Embryonic facial prominence (tissue), 1 donor: ENCODE measurements at regions not wholly inside any gene's neighbourhood (a gene's known extent, or its start where the extent isn't known, plus 50 kb on each side); places are given as distances from the start of the nearest gene placed in this dataset.
"Not testable (repeated sequence)": the region's sequence is repeated elsewhere in the genome, so short reads cannot be mapped to it uniquely, and the experiment has no call there.

ENCODE experiments used
- DNase-seq: peaks from one replicate; pipeline ENCODE4 v3.0.0-alpha.2; 2016; ENCODE audit errors: extremely low spot score

GRCh38 chr17:70278844-70279462 lies 109.6 kb downstream of the KCNJ2 start:
- no peak for DNase-seq

- DNase-seq = no peak
Observed at GRCh38 chr17:70286391-70286790, 117.1 kb downstream of the KCNJ2 start.

DNA sequence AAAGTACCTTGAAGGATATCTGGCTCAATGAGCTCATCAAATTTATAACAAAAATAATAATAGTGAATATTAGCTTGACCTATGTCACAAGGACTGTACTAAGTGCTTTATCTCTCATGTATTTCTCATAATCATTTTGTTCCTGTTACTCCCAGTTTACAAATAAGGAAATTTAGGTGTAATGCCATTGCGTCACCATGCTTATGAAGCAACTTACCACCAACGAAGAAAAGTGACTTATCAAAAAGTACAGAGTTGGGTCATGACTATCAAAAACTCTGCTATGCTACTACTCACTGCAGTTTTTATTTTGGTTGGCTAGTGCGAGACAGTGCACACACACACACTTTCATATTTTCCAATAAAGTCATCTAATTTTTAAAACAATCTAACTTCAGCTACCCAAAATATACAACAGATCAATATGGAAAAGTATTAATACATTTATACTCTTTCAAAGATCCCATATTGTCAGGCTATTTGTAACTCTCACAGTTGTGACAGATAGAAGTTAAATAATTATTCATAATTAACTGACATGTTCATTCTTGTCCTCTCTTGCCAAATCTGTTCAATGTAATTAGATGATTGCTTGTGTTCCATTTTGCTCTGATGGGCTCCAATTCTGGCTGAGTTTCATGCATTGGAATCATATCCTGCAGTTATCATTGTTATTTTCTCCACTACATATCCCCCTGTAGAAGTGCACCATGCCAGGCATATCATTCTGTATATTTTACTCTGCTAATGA lies 119.4 kb downstream of the KCNJ2 start:
- DNase-seq = no peak

DNA sequence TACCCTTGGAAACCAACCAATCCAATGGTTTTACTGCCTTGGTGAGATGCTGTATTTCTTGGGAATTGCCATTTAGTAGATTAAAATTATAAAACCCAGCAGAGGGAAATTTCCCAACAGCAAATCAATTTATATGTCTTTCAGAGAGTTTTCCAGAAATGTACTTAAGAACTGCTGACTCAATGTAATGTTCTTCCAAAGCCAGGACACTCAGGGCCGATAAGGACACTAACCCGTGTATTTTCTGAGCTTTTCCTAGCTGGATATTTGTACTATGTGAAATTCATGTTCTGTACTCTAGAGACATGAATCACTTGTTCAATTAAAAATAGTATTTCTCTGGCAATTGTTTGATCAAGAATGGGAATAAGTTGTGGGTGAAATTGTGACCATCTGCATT lies 121.4 kb downstream of the KCNJ2 start:
- no peak for DNase-seq

DNA sequence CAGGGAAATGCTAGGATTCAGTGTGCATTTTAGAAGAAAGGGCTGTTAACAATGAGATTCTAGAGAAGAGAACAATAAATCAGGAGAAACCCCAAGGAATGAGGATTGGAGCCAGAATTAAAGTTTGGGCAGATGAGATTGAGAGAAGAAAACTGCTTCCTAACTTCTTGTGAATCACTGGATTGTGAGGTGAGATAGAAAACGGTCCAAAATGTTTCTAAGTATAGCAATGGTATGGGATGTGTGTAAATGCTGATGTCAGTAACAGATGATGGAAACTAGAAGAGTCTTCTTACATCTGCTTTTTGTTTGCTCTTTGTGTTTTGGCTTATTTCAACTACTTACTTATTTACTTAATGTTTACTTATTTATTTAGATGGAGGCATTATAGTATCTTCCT lies 123.0 kb downstream of the KCNJ2 start:
- DNase-seq = no peak

- DNase-seq = not testable (repeated sequence)
Observed at GRCh38 chr17:70293564-70294310, 124.4 kb downstream of the KCNJ2 start.

GRCh38 chr17:70295329-70295728 lies 126.0 kb downstream of the KCNJ2 start:
- no peak for DNase-seq

DNA sequence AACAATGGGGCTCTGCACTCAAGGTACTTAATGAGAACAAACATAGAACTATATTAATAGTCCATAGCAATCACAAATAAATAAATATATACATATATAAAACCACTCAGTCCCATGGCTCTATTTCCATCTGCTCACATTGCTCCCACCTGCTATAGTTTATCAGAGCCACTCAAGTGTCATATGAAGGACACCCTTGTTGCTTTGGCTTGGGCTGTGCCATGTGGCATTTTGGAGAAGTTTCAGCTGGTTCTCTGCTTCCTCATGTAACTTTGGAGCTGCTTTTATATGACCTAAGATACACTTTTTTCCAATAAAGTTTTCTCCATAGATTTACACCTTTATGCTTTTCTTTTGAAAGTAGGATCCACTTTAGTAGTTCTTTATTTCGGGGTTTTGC lies 126.4 kb downstream of the KCNJ2 start:
- DNase-seq = no peak

GRCh38 chr17:70296456-70296855 lies 127.1 kb downstream of the KCNJ2 start:
- DNase-seq = no peak

GRCh38 chr17:70297397-70297796 lies 128.1 kb downstream of the KCNJ2 start:
- no peak for DNase-seq

- DNase-seq = no peak
Observed at GRCh38 chr17:70298929-70299531, 129.7 kb downstream of the KCNJ2 start.

GRCh38 chr17:70307430-70308225 lies 138.3 kb downstream of the KCNJ2 start:
- no peak for DNase-seq

DNA sequence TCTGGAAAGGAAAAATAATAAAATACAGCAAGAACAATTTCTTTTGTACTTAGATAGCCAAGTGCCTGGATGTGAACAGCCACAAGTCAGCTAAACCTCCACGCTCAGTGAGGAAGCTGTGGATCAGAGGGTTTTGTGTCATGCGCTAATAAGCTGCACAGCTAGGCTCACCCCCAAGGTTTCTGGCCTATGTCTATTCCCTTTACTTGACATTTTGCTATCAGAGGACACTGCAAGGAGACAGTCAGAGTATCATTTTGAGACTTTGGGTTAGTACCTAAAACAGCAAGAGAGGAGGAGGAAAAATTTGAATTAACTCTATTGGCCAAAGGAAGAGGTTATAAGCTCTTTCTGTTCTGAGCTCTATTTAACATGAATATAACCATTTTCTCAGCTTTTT lies 139.3 kb downstream of the KCNJ2 start:
- DNase-seq = no peak

GRCh38 chr17:70310221-70310672 lies 140.9 kb downstream of the KCNJ2 start:
- DNase-seq = no peak

DNA sequence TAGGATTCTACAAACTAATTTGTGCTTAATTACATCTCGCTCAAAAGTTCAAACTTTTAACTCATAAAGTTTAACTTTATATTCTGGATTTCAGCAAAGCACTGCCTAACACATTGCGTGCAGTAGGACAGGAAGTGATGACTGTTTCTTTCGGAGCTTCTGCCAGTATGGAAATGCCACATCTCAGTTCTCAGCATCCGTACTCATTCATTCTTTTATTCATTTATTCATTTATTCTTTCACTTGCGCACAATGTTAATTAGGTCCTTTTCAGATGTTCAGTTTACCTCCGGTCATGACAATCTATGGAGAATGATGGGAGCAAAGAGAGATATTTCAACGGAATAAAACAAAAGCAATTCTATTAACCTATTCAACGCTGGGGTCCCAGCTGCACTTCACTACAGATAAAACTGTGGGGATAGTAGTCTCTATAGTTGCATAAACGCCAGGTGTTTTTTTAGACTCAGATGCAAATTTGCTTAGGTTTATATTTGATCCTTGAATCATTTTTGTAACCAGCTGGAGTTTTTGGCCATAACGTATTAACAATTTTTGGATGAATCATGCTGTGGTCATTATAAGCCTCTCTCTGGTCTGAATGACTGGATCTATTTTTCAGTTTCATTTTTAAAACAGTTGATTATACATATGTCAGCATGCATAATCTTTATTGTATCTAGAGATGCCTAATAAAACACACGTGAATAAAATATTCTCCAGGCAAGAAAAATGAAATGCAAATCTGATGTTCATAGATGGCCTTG lies 143.9 kb downstream of the KCNJ2 start:
- no peak for DNase-seq

DNA sequence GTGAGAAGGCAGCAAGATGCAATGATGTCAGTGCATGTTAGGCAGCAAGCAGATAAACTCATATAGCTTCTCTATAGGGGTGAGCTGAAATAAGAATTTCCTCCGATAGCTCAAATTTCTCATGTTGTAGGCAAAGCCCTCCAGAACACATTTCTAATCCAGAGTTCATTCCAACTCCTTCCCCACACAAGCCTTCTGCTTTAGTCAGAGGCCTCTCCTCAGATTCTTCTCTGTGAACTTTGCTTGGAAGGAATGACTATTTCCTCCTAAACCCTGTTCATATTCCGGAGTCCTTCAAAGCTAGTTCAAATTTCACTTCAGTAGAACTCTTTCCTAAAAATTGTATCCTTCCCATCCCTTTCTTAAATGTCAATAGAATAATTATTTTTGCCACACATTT lies 144.8 kb downstream of the KCNJ2 start:
- DNase-seq = no peak

- DNase-seq = no peak
Observed at GRCh38 chr17:70314506-70314905, 145.2 kb downstream of the KCNJ2 start.

GRCh38 chr17:70317421-70317820 lies 148.1 kb downstream of the KCNJ2 start:
- DNase-seq = no peak

DNA sequence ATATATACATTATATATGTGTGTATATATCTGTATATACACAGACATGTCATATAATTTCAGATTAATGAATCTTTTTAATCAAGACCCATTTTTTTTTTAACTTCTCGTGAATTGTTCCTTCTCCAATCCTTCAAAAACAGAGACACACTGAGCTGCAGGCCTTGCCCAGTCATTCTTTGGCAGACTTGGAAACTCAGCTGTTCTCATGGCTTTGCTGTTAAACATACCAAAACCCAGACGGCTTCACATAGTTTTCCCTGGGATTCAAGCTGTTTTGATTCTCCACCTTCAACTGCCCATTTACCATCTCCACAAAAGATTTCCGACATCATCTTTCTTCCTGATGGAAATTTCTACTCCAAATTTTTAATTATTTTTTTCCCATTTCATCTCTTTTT lies 148.7 kb downstream of the KCNJ2 start:
- DNase-seq = no peak

DNA sequence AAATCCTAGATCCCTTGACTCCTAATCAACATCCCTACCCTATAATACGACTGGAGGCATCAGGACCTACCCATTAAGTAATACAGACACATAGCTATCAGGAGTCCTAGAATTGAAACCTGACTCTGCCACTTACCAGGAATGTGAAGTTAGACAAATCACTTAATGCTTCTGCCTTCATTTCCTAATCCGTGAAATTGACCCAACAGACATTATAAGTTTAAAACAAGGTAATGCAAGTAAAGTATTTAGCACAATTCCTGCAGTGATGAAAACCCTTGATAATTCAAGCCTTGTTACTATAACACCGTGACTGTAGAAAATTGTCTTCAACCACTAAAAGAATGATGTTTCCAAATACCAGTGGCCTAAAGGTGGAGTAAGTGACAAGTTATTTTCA lies 150.2 kb downstream of the KCNJ2 start:
- no peak for DNase-seq
